GM11168 (cell line): ENCODE measurements at regions not wholly inside any gene's neighbourhood (a gene's known extent, or its start where the extent isn't known, plus 50 kb on each side); places are given as distances from the start of the nearest gene placed in this dataset.

Experiments
- in situ Hi-C: fragments of 300-500 bp; cut with MboI; formaldehyde crosslinking; loops from one replicate; pipeline ENCODE4 v1.12.0; 2022; ENCODE audit warnings: low sequenced_read_pairs; ENCODE audit not compliant: unreplicated experiment

DNA sequence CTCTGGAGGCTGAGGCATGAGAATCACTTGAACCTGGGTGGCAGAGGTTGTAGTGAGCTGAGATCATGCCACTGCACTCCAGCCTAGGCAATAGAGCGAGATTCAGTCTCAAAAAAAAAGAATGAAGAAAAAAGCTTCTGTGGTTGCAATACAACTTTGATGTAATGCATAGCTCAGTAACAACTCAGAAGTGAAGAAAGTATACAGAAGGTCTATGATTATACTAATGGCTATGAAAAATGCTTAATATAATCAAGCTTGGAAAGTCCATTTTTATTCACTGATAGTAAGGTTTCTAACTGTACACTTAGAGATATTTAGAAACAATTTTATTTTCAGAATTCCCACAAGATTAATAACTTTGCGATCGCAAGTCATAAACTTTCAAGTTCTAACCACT lies 88.2 kb upstream of the FRMD6 start:
- in situ Hi-C loops = no loop called here

DNA sequence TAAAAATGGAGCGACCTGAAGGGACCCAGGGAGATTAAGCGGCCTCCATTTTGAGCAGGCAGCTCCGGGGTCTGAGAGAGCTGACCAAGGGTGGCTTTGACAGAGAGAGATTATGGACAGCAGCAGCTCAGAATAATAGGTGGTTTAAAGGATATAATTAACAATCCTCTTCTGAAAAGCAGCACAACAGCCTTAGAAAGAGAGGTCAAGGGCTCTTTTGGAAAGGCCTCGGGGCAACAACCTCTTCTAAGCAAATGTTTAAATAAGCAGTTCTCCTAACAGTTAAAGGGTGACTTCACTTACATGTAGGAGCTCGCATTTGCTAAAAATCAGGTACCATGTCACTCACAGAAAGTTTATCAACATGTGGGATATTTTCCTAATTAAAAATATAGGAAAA lies 87.2 kb upstream of the FRMD6 start:
- in situ Hi-C loops = no loop called here

- in situ Hi-C loops = no loop called here
These were observed 86.6 kb upstream of the FRMD6 start for GRCh38 chr14:51564986-51565604.

GRCh38 chr14:51566831-51567582 lies 84.7 kb upstream of the FRMD6 start:
- in situ Hi-C loops = no loop called here

DNA sequence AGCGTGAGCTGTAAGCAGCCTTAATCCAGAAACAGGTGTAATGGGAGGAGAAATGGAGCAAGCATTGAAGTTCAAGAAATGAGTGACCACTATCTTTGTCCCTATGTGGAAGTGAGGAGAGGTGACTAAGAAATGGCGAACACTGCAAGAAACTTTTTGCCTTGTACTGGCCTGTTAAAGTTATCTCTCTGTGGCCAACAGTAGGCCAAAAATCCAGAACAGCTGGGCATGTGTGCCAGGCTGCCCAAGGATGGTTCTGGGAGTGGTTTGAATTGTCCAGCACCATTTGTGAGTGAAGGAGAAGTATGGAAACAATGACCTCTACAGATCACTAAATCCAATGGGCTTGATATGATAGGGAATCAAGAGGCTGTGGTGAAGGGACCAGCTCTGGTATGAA lies 83.3 kb upstream of the FRMD6 start:
- in situ Hi-C loops = no loop called here

DNA sequence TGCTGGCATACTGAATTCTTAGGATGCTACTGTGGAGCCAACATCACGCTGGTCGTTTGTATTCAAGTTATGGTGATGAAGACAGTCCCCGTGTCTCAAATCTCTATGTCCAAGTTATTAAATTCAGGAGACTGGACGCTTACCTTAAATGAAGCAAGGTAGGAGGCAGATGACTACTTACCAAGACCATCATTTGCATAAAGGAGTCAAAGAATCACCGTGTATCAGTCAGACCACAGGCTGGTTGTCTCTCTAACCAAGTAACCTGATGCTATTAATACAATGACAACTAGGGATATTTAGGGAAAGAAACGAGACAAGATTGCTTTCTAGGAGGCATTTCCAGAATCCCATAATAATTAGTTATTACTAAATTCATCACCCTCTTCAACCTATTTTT lies 78.1 kb upstream of the FRMD6 start:
- in situ Hi-C loops = no loop called here

GRCh38 chr14:51574009-51574408 lies 77.7 kb upstream of the FRMD6 start:
- in situ Hi-C loops = no loop called here

DNA sequence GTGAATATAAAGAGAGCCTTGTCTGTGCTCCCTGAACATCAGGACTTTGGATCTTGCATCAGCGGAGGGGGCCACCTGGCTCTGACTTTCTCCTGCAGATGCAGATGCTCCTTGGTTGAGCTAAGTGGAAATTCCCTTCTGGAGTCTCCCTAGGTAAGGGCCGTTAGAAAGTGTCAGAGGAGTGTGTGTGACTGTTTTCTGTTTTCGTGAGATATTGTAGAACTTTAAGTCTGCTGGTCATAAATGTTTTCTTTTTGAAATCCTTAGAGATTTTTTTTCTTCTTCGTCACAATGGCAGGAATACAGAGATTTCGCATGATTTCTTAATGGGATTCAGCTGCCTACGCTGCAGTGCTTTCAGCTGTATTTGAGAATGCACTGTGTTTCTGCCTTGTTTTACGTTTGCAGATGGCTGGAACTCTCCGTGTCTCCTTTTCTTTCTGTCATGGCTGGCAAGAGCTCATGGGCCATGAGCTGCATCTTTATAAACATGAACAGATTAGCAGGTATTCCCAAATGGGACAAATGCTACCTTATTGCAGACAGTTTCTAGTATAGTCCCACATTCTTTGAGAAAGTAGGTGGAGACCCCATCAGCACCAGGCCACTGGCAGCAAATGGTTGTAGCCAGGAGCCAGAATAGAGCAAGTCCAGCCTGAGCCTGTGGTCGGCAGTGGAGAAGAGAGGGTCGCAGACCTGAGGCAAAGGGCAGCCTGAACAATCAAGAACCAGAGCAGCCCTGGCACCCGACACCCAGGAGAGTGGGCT lies 76.2 kb upstream of the FRMD6 start:
- in situ Hi-C loops = no loop called here

GRCh38 chr14:51576117-51576430 lies 75.6 kb upstream of the FRMD6 start:
- in situ Hi-C loops = no loop called here

- in situ Hi-C loops = no loop called here
These were observed 74.8 kb upstream of the FRMD6 start for GRCh38 chr14:51576879-51577278.

DNA sequence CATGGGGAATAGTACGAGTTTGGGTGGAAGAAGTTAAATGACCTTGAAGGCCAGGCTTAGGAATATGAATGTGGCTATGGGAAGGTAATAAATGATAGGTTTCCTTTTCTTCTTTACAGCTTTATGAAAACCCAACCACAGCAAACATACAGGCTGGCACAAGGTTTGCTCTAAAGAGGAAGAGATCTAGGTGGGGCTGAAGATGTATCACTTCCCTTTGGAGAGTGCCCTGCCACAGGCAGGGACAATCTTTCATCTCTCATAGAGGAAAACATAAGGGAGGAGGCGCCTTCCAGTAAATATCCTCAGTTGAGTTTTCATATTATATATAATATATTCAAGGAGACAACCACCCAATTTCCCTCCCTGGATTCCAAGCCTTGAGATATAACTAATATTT lies 72.9 kb upstream of the FRMD6 start:
- in situ Hi-C loops = no loop called here

GRCh38 chr14:51581017-51581881 lies 70.5 kb upstream of the FRMD6 start:
- in situ Hi-C loops = no loop called here

DNA sequence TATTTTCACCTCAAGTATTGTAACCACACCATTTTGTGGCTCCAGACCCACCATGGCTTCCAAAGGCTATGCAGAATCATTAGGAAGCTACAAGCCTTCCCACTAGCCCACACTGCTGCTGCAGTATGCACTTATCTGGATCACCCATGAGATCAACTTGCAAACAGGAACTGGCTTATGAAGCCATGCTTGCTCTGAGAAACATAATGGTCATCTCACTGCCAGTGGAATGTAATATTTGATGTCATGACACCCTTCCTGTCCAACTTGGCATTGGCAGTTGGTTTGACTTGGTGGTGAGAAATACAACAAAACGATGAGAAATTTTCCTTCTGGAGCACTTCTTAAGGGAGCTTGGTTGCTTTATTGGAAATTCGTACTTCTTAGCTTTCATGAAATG lies 69.3 kb upstream of the FRMD6 start:
- in situ Hi-C loops = no loop called here

GRCh38 chr14:51585055-51585454 lies 66.7 kb upstream of the FRMD6 start:
- in situ Hi-C loops = no loop called here

DNA sequence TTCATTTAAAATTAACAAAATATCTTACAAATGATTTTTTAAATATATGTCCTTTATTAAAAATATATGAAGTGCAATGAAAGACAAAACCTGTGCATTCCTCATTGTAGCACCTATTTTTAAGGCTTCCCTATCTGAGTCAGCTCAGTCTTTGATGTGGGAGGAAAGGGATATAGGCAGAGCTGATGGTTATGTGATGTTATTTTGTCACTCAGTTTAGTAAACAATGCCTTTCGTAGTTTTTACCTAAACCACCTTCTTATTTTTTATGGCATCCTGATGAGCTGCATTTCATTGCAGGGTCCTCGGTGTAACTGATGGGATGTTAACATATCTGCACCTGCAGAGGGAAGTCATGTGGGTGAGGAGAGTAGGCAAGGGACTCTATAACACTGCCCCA lies 58.9 kb upstream of the FRMD6 start:
- in situ Hi-C loops = no loop called here

GRCh38 chr14:51593397-51593796 lies 58.3 kb upstream of the FRMD6 start:
- in situ Hi-C loops = no loop called here

GRCh38 chr14:51595881-51596455 lies 55.7 kb upstream of the FRMD6 start:
- in situ Hi-C loops = no loop called here

DNA sequence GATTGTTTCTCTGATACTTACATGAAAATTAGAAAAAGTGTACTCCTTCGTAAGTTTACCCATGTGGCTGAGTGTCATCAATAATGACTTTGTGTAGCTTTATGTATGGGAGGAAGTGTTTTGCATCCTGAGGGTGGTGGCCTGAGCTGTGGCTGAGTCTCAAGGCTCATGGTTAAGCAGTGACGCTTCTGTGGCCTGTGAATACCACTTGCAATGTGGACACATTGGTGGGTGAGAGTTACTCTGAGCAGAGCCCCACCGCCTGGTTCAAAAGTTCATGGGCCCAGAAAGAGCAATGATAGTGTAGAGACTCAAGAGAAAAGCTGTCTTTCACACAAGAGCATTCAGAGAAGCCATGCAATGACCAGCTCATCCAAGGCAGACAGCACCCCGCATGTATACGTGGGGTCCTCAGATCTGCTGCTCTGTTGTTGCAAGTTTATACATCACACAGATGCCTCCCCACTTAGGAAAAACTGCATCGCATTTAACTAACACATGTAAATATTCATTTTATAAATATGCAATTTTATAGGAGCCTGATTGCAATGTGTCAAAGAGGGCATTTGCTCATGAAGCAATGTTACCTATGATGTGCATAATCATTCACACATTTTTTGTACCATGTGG lies 55.1 kb upstream of the FRMD6 start:
- in situ Hi-C loops = no loop called here

- in situ Hi-C loops = no loop called here
These were observed 54.3 kb upstream of the FRMD6 start for GRCh38 chr14:51597261-51598001.
